Spleen (tissue), 7 donors: ENCODE measurements at regions not wholly inside any gene's neighbourhood (a gene's known extent, or its start where the extent isn't known, plus 50 kb on each side); places are given as distances from the start of the nearest gene placed in this dataset.

ENCODE experiments used
- POLR2A ChIP-seq, 3 donors: fragments of 450-650 bp; IDR thresholded peaks; one replicate each; pipeline ENCODE4 v1.5.1; 2017; ENCODE audit warnings: antibody characterized with exemption in 3 of 3, mild to moderate bottlenecking in 1 of 3
- POLR2AphosphoS5 ChIP-seq, 3 donors: sonication (generic); formaldehyde crosslinking; IDR thresholded peaks; one replicate each; pipeline ENCODE4 v1.5.1; 2017; ENCODE audit warnings: antibody characterized with exemption in 3 of 3
- TF ChIP-seq, protein P1 (sequence below), 11 experiments: fragments of 200-600 bp in 7 of 11; fragments of 450-650 bp in 4 of 11; sonication (generic) in 4 of 11; IDR thresholded peaks in 8 of 11; conservative IDR thresholded peaks in 3 of 11; 1 replicate in 7 of 11; 2 replicates in 4 of 11; pipeline versions ENCODE4 v1.4.0 to v1.8.0; 2016 to 2021; ENCODE audit warnings: antibody characterized with exemption in 11 of 11, inconsistent platforms in 4 of 11, mild to moderate bottlenecking in 1 of 11
- donor health status: DM: no; HTN: no; CAD: no; lungs with moderate emphysema.
- donor health status: DM: no; HTN: no; CAD: no.
- donor health status: DM: no; HTN: no; CAD: no.

DNA sequence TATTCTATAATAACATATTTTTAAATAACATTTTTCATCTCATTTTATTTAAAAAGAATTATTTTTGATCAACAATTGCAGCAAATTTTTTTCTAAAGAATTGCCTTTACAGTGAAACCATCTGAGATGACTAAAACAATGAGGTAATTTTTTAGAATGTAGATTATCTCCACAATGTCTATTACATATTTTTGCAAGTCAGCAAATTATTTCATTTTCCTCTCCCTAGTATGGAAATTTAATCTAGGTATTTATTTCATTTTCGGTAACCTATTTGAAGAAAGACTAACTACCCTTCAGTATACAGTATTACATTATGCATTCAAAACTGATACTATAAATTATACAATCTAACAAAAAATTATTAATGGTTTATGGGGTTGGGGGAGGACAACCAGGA lies 213.2 kb upstream of the SP4 start:
- TF ChIP-seq, protein P1, sequence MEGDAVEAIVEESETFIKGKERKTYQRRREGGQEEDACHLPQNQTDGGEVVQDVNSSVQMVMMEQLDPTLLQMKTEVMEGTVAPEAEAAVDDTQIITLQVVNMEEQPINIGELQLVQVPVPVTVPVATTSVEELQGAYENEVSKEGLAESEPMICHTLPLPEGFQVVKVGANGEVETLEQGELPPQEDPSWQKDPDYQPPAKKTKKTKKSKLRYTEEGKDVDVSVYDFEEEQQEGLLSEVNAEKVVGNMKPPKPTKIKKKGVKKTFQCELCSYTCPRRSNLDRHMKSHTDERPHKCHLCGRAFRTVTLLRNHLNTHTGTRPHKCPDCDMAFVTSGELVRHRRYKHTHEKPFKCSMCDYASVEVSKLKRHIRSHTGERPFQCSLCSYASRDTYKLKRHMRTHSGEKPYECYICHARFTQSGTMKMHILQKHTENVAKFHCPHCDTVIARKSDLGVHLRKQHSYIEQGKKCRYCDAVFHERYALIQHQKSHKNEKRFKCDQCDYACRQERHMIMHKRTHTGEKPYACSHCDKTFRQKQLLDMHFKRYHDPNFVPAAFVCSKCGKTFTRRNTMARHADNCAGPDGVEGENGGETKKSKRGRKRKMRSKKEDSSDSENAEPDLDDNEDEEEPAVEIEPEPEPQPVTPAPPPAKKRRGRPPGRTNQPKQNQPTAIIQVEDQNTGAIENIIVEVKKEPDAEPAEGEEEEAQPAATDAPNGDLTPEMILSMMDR (IDR thresholded peaks at IDR 0.05 in 8 of 11, conservative IDR thresholded peaks at IDR 0.05 in 3 of 11) = no peak
- TF ChIP-seq POLR2AphosphoS5 (IDR thresholded peaks at IDR 0.05) (no peak), POLR2A (IDR thresholded peaks at IDR 0.05) (no peak)
